H1 (cell line): ENCODE measurements at regions not wholly inside any gene's neighbourhood (a gene's known extent, or its start where the extent isn't known, plus 50 kb on each side); places are given as distances from the start of the nearest gene placed in this dataset.
A peak's percentile ranks its signal among the peaks of the same experiment; 100 is the strongest.

Experiments used
- CTCF ChIA-PET: fragments of 300-600 bp; sonication (Branson Sonifier 250); formaldehyde crosslinking; loops from one replicate; lab custom pipeline; 2021; ENCODE audit not compliant: partially characterized antibody; lab: Charles Lee
- POLR2A ChIA-PET: fragments of 300-600 bp; sonication (Branson Sonifier 250); formaldehyde crosslinking; loops from one replicate; lab custom pipeline; 2021; ENCODE audit warnings: inconsistent platforms; ENCODE audit not compliant: partially characterized antibody; lab: Charles Lee
- DNase-seq, 2 experiments: peaks; one replicate each; pipeline versions ENCODE4 v3.0.0 to v3.0.0-alpha.2; 2010 to 2022; ENCODE audit warnings: low spot score in 2 of 2, low read depth in 1 of 2, mixed read lengths in 1 of 2
- FAIRE-seq: peaks from 2 replicates; lab custom pipeline; 2011; peaks lifted over from hg19 to GRCh38; lab: Jason Lieb, UNC
- H2AFZ ChIP-seq: 2 replicates; pipeline ENCODE4 v1.8.1; 2012; ENCODE audit warnings: low read length, inconsistent platforms
- H2AK5ac ChIP-seq: 2 replicates; pipeline ENCODE4 v1.6.1; 2013; ENCODE audit warnings: low read depth, low read length
- H2BK120ac ChIP-seq: replicated peaks from 2 replicates; pipeline ENCODE3; 2013; ENCODE audit warnings: low read depth, low read length, inconsistent platforms
- H2BK12ac ChIP-seq: 2 replicates; pipeline ENCODE4 v1.6.1; 2013; ENCODE audit warnings: low read depth, low read length
- H2BK15ac ChIP-seq: 2 replicates; pipeline ENCODE4 v1.6.1; 2013; ENCODE audit warnings: low read length
- H2BK20ac ChIP-seq: 2 replicates; pipeline ENCODE4 v1.6.1; 2013; ENCODE audit warnings: low read length
- H2BK5ac ChIP-seq: 2 replicates; pipeline ENCODE4 v1.6.1; 2013; ENCODE audit warnings: low read depth, low read length
- H3K14ac ChIP-seq: 2 replicates; pipeline ENCODE4 v1.6.1; 2013; ENCODE audit warnings: inconsistent platforms; ENCODE audit not compliant: insufficient read length
- H3K18ac ChIP-seq: 2 replicates; pipeline ENCODE4 v1.6.1; 2013; ENCODE audit warnings: low read length; ENCODE audit errors: extremely low read depth
- H3K23ac ChIP-seq: 2 replicates; pipeline ENCODE4 v1.6.1; 2013; ENCODE audit warnings: inconsistent platforms; ENCODE audit not compliant: insufficient read length
- H3K23me2 ChIP-seq: 2 replicates; pipeline ENCODE4 v1.6.1; 2013; ENCODE audit warnings: low read depth, low read length
- H3K27ac ChIP-seq: 2 replicates; pipeline ENCODE4 v1.6.1; 2011; ENCODE audit warnings: low read depth, low read length, inconsistent platforms
- H3K27me3 ChIP-seq, 4 experiments: replicated peaks in 1 of 4; 1 replicate in 1 of 4; 2 replicates in 3 of 4; pipeline versions ENCODE4 v1.6.1 to v1.8.1; 2011 to 2013; ENCODE audit warnings: low read length in 3 of 4, mild to moderate bottlenecking in 3 of 4, inconsistent platforms in 2 of 4, mixed read lengths in 2 of 4, moderate library complexity in 1 of 4; ENCODE audit not compliant: control insufficient read depth in 3 of 4, insufficient read depth in 3 of 4; ENCODE audit errors: extremely low read depth in 1 of 4
- H3K36me3 ChIP-seq, 4 experiments: 2 replicates each; pipeline versions ENCODE4 v1.6.1 to v1.8.1; 2011 to 2013; ENCODE audit warnings: mild to moderate bottlenecking in 4 of 4, low read length in 3 of 4, moderate library complexity in 2 of 4, control low read depth in 1 of 4, inconsistent platforms in 1 of 4; ENCODE audit not compliant: insufficient read depth in 4 of 4, control insufficient read depth in 2 of 4
- H3K4ac ChIP-seq: replicated peaks from 2 replicates; pipeline ENCODE3; 2013; ENCODE audit warnings: low read length, low read depth, mixed read lengths, inconsistent platforms; ENCODE audit not compliant: insufficient read length
- H3K4me1 ChIP-seq, 4 experiments: replicated peaks in 1 of 4; 1 replicate in 1 of 4; 2 replicates in 3 of 4; pipeline versions ENCODE4 v1.6.1 to v1.8.1; 2011 to 2013; ENCODE audit warnings: low read length in 3 of 4, inconsistent platforms in 2 of 4, mixed read lengths in 1 of 4; ENCODE audit not compliant: insufficient read depth in 4 of 4, control insufficient read depth in 3 of 4
- H3K4me2 ChIP-seq, 2 experiments: 2 replicates each; pipeline versions ENCODE4 v1.6.1 to v1.8.1; 2011 to 2013; ENCODE audit warnings: low read depth in 2 of 2, low read length in 2 of 2, control low read depth in 1 of 2, inconsistent platforms in 1 of 2, mild to moderate bottlenecking in 1 of 2; ENCODE audit not compliant: insufficient read depth in 1 of 2
- H3K4me3 ChIP-seq, 4 experiments: fragments of 200-600, 300-600 bp in 1 of 4; sonication (generic), shearing (Covaris generic), sonication (Bioruptor Twin) in 1 of 4; 2 replicates each; pipeline versions ENCODE4 v1.5.1 to v1.8.1; 2011 to 2016; ENCODE audit warnings: low read length in 4 of 4, low read depth in 3 of 4, control low read depth in 2 of 4, inconsistent platforms in 2 of 4, mild to moderate bottlenecking in 2 of 4, mixed read lengths in 1 of 4, moderate library complexity in 1 of 4; ENCODE audit not compliant: insufficient read depth in 2 of 4; ENCODE audit errors: extremely low read depth in 1 of 4
- H3K56ac ChIP-seq: replicated peaks from 2 replicates; pipeline ENCODE3; 2013; ENCODE audit warnings: low read depth, mild to moderate bottlenecking, mixed read lengths, low read length, inconsistent platforms; ENCODE audit not compliant: insufficient read length
- H3K79me1 ChIP-seq: 2 replicates; pipeline ENCODE4 v1.6.1; 2013; ENCODE audit warnings: low read depth, low read length, control low read depth
- H3K79me2 ChIP-seq, 2 experiments: 2 replicates each; pipeline versions ENCODE4 v1.6.1 to v1.8.1; 2012 to 2013; ENCODE audit warnings: low read length in 2 of 2, mild to moderate bottlenecking in 2 of 2, inconsistent platforms in 1 of 2; ENCODE audit not compliant: insufficient read depth in 2 of 2, control insufficient read depth in 1 of 2
- H3K9ac ChIP-seq, 4 experiments: replicated peaks in 1 of 4; 1 replicate in 1 of 4; 2 replicates in 3 of 4; pipeline versions ENCODE4 v1.6.1 to v1.8.1; 2011 to 2013; ENCODE audit warnings: low read depth in 3 of 4, low read length in 3 of 4, control low read depth in 2 of 4, mild to moderate bottlenecking in 2 of 4, moderate library complexity in 2 of 4, inconsistent platforms in 1 of 4; ENCODE audit errors: extremely low read depth in 1 of 4
- H3K9me3 ChIP-seq, 2 experiments: 2 replicates each; pipeline versions ENCODE4 v1.6.1 to v1.8.1; 2012 to 2013; ENCODE audit warnings: mild to moderate bottlenecking in 2 of 2, moderate library complexity in 2 of 2, control low read depth in 1 of 2, inconsistent platforms in 1 of 2, low read depth in 1 of 2, low read length in 1 of 2, mixed read lengths in 1 of 2; ENCODE audit not compliant: insufficient read depth in 2 of 2
- H4K20me1 ChIP-seq, 2 experiments: replicated peaks in 1 of 2; 2 replicates each; pipeline versions ENCODE3 to v1.8.1; 2011 to 2013; ENCODE audit warnings: inconsistent platforms in 2 of 2, low read length in 2 of 2, mild to moderate bottlenecking in 1 of 2; ENCODE audit not compliant: insufficient read depth in 2 of 2, control insufficient read depth in 1 of 2
- H4K5ac ChIP-seq: 2 replicates; pipeline ENCODE4 v1.6.1; 2013; ENCODE audit warnings: low read length, low read depth, mixed read lengths, inconsistent platforms; ENCODE audit not compliant: insufficient read length
- H4K8ac ChIP-seq: 2 replicates; pipeline ENCODE4 v1.8.0; 2013; ENCODE audit warnings: mild to moderate bottlenecking, moderate library complexity, low read length, inconsistent platforms; ENCODE audit not compliant: insufficient read depth; ENCODE audit errors: extremely low read depth
- H4K91ac ChIP-seq: replicated peaks from 2 replicates; pipeline ENCODE3; 2013; ENCODE audit warnings: low read length, mixed read lengths, inconsistent platforms; ENCODE audit not compliant: insufficient read length
- BACH1 ChIP-seq: IDR thresholded peaks from 2 replicates; pipeline ENCODE4 v1.6.1; 2012; ENCODE audit warnings: low read length, improper control_type of control experiment
- HDAC2 ChIP-seq, 2 experiments: fragments of 300-600 bp in 1 of 2; sonication (generic) in 1 of 2; IDR thresholded peaks; 2 replicates each; pipeline ENCODE4 v1.6.1; 2011 to 2012; ENCODE audit warnings: low read depth in 2 of 2, low read length in 2 of 2, mild to moderate bottlenecking in 2 of 2, moderate library complexity in 2 of 2, borderline replicate concordance in 1 of 2, inconsistent platforms in 1 of 2
- KDM1A ChIP-seq: fragments of 200-600, 300-600 bp; sonication (generic); IDR thresholded peaks from 2 replicates; pipeline ENCODE4 v1.7.1; 2016; ENCODE audit warnings: mild to moderate bottlenecking, low read length, borderline replicate concordance
- WGBS, 2 experiments: shearing (Covaris generic) in 1 of 2; methylation state at CpG; one replicate each; pipeline versions ENCODE4 v1.1.6 to v1.1.7; 2013 to 2015; ENCODE audit warnings: low lambda C conversion rate in 2 of 2, mixed read lengths in 2 of 2, inconsistent platforms in 1 of 2, low coverage in 1 of 2, missing lambda C conversion rate in 1 of 2; ENCODE audit not compliant: insufficient replicate concordance in 2 of 2, insufficient coverage in 1 of 2, insufficient read length in 1 of 2; ENCODE audit errors: extremely low coverage in 1 of 2, missing lambda C conversion rate in 1 of 2; 5-methylcytosine and 5-hydroxymethylcytosine counted together

GRCh38 chr15:81843757-81844407, 201.9 kb downstream of the MEX3B start:
- no peaks in the 10 kb centered on the region; the same call in 1 of the 2 replicates for H3K79me1 ChIP-seq
- DNase-seq (no peak), FAIRE-seq (no peak)
- H2AK5ac ChIP-seq: no peak overlapping the region
- ChIA-PET POLR2A (interaction anchor here (0.8 kb wide), 1 partner anchor 10 kb away, joined by 3 read pairs; no protein-coding TSS in a partner anchor), CTCF (interaction anchor here (1.0 kb wide), 1 partner anchor 87 kb away, joined by 3 read pairs; no protein-coding TSS in a partner anchor)
- H3K4me2 ChIP-seq: no peak overlapping the region
- no peak overlapping the region for H3K4me3 ChIP-seq
- no peak overlapping the region for H2BK15ac ChIP-seq
- H2AFZ ChIP-seq: no peak overlapping the region
- H3K79me2 ChIP-seq: no peaks in the 10 kb centered on the region
- H3K9me3 ChIP-seq: no peaks in the 10 kb centered on the region
- no peak overlapping the region for H2BK12ac ChIP-seq
- no peak overlapping the region for H3K23ac ChIP-seq
- H3K23me2 ChIP-seq: no peaks in the 10 kb centered on the region
- H3K4ac ChIP-seq: no peak overlapping the region
- no peaks in the 10 kb centered on the region for H3K27me3 ChIP-seq
- H3K9ac ChIP-seq: no peak overlapping the region
- H2BK120ac ChIP-seq: no peak overlapping the region
- H4K5ac ChIP-seq: no peak overlapping the region
- no peak overlapping the region for H4K8ac ChIP-seq
- no peak overlapping the region for H3K18ac ChIP-seq
- no peak overlapping the region for H3K27ac ChIP-seq
- TF ChIP-seq KDM1A (no peak), BACH1 (no peak), HDAC2 (IDR thresholded peaks at IDR 0.05; ENCODE audit: borderline replicate concordance in 1 of 2, low read depth in 2 of 2, low read length in 2 of 2) (no peak)
- no peaks in the 10 kb centered on the region for H3K4me1 ChIP-seq
- no peak overlapping the region for H4K91ac ChIP-seq
- no peaks in the 10 kb centered on the region for H3K36me3 ChIP-seq
- H4K20me1 ChIP-seq: peaks cover 0 to 4% of the 10 kb centered on the region in 2 experiments
- H2BK5ac ChIP-seq: 0 out of 2 replicates have a peak overlapping the region, but pooled peaks have one; percentile 26
- no peak overlapping the region for H3K14ac ChIP-seq
- 97% methylated on average over 6 of the region's 6 CpGs; no CpG with 5 or more reads in 1 of the 2 experiments for WGBS, 2 experiments
- no peak overlapping the region for H3K56ac ChIP-seq
- H2BK20ac ChIP-seq: no peak overlapping the region
